ENCODE measurements at regions not wholly inside any gene's neighbourhood (a gene's known extent, or its start where the extent isn't known, plus 50 kb on each side); places are given as distances from the start of the nearest gene placed in this dataset.

DNA sequence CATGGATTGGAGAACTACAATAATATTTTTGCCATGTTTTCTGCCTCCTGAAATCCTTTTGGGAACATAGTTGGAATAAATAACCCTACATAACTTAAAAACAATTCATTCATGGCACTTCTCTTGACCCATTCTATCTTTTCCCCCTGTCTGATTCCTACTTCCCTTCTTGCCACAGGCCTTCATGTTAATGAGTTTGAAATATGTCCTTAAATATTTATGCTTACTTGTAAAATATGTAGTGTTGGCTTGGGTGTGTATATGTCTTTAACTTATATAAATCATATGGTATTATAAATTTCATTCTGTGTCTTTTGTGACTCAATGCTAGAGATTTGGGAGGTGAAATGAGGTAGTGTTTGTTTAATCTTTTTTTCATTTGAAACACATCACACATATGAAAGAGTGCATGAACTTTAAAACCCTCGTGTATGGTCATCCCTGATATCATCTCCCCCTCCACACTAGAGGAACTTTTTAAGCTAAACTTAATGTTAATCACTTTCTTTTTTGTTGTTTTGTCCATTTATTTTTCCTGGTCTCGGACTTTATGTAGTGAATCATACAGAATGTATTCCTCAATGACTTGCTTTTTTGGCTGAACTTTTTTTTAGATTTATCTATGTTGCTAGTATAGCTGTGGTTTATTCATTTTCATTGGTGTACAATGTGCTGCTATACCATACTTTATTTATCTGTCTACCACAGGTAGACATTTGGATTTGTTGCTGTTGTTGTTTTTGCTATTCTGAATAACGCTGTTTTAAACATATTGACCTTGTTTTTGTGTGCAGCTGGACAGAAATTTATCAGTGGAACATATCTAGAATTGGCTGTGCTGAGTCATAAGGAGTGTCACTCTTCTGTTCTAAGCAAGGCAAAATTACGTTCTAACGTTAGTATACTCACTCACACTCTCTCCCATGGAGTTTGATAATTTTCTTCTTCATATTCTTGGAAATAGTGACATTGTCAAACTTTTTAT, 441.6 kb downstream of the PLPP3 start (continued):
- TF ChIP-seq, protein P1, sequence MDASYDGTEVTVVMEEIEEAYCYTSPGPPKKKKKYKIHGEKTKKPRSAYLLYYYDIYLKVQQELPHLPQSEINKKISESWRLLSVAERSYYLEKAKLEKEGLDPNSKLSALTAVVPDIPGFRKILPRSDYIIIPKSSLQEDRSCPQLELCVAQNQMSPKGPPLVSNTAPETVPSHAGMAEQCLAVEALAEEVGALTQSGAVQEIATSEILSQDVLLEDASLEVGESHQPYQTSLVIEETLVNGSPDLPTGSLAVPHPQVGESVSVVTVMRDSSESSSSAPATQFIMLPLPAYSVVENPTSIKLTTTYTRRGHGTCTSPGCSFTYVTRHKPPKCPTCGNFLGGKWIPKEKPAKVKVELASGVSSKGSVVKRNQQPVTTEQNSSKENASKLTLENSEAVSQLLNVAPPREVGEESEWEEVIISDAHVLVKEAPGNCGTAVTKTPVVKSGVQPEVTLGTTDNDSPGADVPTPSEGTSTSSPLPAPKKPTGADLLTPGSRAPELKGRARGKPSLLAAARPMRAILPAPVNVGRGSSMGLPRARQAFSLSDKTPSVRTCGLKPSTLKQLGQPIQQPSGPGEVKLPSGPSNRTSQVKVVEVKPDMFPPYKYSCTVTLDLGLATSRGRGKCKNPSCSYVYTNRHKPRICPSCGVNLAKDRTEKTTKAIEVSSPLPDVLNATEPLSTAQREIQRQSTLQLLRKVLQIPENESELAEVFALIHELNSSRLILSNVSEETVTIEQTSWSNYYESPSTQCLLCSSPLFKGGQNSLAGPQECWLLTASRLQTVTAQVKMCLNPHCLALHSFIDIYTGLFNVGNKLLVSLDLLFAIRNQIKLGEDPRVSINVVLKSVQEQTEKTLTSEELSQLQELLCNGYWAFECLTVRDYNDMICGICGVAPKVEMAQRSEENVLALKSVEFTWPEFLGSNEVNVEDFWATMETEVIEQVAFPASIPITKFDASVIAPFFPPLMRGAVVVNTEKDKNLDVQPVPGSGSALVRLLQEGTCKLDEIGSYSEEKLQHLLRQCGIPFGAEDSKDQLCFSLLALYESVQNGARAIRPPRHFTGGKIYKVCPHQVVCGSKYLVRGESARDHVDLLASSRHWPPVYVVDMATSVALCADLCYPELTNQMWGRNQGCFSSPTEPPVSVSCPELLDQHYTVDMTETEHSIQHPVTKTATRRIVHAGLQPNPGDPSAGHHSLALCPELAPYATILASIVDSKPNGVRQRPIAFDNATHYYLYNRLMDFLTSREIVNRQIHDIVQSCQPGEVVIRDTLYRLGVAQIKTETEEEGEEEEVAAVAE (CRISPR knock-in tag; IDR thresholded peaks at IDR 0.05; ENCODE audit: borderline replicate concordance), result no peak
- TF ChIP-seq MNT (IDR thresholded peaks at IDR 0.05), result no peak
- TF ChIP-seq CREB1 (IDR thresholded peaks at IDR 0.05), result no peak
- no peak for TF ChIP-seq CREB1 (CRISPR knock-in tag; IDR thresholded peaks at IDR 0.05)
- no peak for TF ChIP-seq ZNF777 (CRISPR knock-in tag; IDR thresholded peaks at IDR 0.05)
- no peak for TF ChIP-seq POGZ (CRISPR knock-in tag; IDR thresholded peaks at IDR 0.05)
- no peak for TF ChIP-seq PRDM4 (CRISPR knock-in tag; IDR thresholded peaks at IDR 0.05; ENCODE audit: borderline replicate concordance)
- no peak for TF ChIP-seq KLF13 (CRISPR knock-in tag; IDR thresholded peaks at IDR 0.05)
- no peak for TF ChIP-seq TAF1 (CRISPR knock-in tag; IDR thresholded peaks at IDR 0.05)
